ENCODE measurements at regions not wholly inside any gene's neighbourhood (a gene's known extent, or its start where the extent isn't known, plus 50 kb on each side); places are given as distances from the start of the nearest gene placed in this dataset.

GRCh38 chr7:128165927-128166420, 75.1 kb upstream of the LEP start:
- Histone ChIP-seq H4K20me1 (ENCODE audit: insufficient read depth, low read length) (no peaks in the 10 kb centered on the region), H3K27ac (ENCODE audit: extremely low read length, insufficient read depth, low read length) (no peak overlapping the region), H3K36me3 (replicated peaks in 1 of 2; ENCODE audit: control insufficient read depth in 1 of 2, insufficient read depth in 2 of 2, low read length in 2 of 2) (no peaks in the 10 kb centered on the region), H3K9ac (ENCODE audit: insufficient read depth, low read depth, low read length) (no peak overlapping the region), H2AFZ (ENCODE audit: low read length) (no peak overlapping the region), H3K9me3 (ENCODE audit: low read length) (no peaks in the 10 kb centered on the region), H3K4me3 (replicated peaks in 1 of 3; ENCODE audit: insufficient read depth in 1 of 3, low read depth in 2 of 3, low read length in 3 of 3) (no peak overlapping the region), H3K4me1 (ENCODE audit: insufficient read depth, low read length) (no peaks in the 10 kb centered on the region), H3K4me2 (ENCODE audit: low read depth, low read length) (no peak overlapping the region), H3K79me2 (ENCODE audit: insufficient read depth, low read length) (no peaks in the 10 kb centered on the region), H3K27me3 (ENCODE audit: control insufficient read depth in 1 of 2, insufficient read depth in 2 of 2, low read length in 2 of 2) (peaks cover 11 to 63% of the 10 kb centered on the region in 2 experiments)
- CTCF ChIA-PET (ENCODE audit: low intra/inter-chr PET ratio, low total read pairs): no interaction called here
- TF ChIP-seq ZSCAN12 (CRISPR knock-in tag; IDR thresholded peaks at IDR 0.05): no peak
- no peak for TF ChIP-seq ZSCAN31 (CRISPR knock-in tag; IDR thresholded peaks at IDR 0.05; ENCODE audit: low read depth)
- no peak for TF ChIP-seq SCMH1 (CRISPR knock-in tag; IDR thresholded peaks at IDR 0.05; ENCODE audit: borderline replicate concordance)
- no peak for TF ChIP-seq SMAD3 (CRISPR knock-in tag; IDR thresholded peaks at IDR 0.05)
- TF ChIP-seq KMT2A (CRISPR knock-in tag; IDR thresholded peaks at IDR 0.05): no peak
- TF ChIP-seq MTERF4 (CRISPR knock-in tag; IDR thresholded peaks at IDR 0.05): no peak
- no peak for TF ChIP-seq ZBTB3 (CRISPR knock-in tag; IDR thresholded peaks at IDR 0.05; ENCODE audit: borderline replicate concordance, low read depth)
- TF ChIP-seq DNMT3B (CRISPR knock-in tag; conservative IDR thresholded peaks at IDR 0.05): no peak
- no peak for TF ChIP-seq BRD4 (CRISPR knock-in tag; IDR thresholded peaks at IDR 0.05)
- TF ChIP-seq MBNL3 (CRISPR knock-in tag; conservative IDR thresholded peaks at IDR 0.05): no peak
- no peak for TF ChIP-seq GRHL1 (CRISPR knock-in tag; conservative IDR thresholded peaks at IDR 0.05)
- no peak for TF ChIP-seq NR1H2 (CRISPR knock-in tag; IDR thresholded peaks at IDR 0.05; ENCODE audit: borderline replicate concordance, low read depth)
- in situ Hi-C loops (cut with HindIII; ENCODE audit: extremely low pct_ligation_motif_present, low pct_unique_long_range_greater_than_20kb) (no loop called here), intact Hi-C loops (cut with micrococcal nuclease; ENCODE audit: unreplicated experiment) (no loop called here)
- BruUV-seq (replicated peaks): no TSS peak
- WGBS (ENCODE audit: low lambda C conversion rate): 19% methylated on average over 7 of the region's 14 CpGs
- ATAC-seq (no peak), FAIRE-seq (no peak), DNase-seq (ENCODE audit: low spot score) (no peak)
- POLR2A ChIA-PET: no interaction called here
